Renal pelvis (tissue), 1 donor: ENCODE measurements at regions not wholly inside any gene's neighbourhood (a gene's known extent, or its start where the extent isn't known, plus 50 kb on each side); places are given as distances from the start of the nearest gene placed in this dataset.
"Not testable (repeated sequence)": the region's sequence is repeated elsewhere in the genome, so short reads cannot be mapped to it uniquely, and the experiment has no call there.

Experiments used
- DNase-seq: peaks from one replicate; pipeline ENCODE4 v3.0.0-alpha.2; 2013

DNA sequence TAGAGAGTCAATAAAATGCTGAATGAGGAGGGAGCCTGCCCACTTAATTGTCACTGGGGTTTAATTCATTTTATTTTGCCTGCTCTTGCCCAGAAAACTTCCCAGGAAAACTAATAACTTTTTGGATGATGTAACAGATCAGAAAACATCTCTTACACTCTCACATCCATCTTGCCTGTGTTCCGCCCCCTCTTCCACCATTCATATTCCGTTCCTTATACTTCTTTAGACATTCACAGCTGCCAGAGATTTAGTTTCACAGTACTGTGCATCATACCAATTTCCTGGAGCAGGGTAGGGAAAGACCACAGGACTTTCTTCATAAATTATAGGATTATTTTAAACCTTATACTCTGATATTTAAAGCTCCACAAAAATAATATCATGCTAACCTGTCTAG lies 776.1 kb upstream of the SOX11 start:
- no peak for DNase-seq

DNA sequence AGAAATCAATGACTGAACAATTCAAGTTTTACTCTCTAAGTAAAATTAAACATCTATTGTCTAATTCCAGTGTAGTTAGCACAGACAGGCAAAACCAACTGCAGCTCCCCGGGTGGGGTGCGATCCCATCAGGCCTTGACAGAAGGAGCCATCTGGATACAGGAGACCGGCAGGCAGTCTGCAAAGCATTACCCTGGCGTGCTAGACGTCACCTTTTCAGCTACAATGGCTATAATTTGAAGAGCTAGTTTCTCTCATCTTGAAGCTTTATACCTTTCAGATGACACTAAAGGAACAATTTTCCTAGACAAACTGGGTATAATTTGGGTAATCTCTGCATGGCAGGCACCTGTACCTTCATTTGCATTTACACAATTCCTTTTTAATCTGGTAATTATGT lies 761.5 kb upstream of the SOX11 start:
- DNase-seq, result no peak

DNA sequence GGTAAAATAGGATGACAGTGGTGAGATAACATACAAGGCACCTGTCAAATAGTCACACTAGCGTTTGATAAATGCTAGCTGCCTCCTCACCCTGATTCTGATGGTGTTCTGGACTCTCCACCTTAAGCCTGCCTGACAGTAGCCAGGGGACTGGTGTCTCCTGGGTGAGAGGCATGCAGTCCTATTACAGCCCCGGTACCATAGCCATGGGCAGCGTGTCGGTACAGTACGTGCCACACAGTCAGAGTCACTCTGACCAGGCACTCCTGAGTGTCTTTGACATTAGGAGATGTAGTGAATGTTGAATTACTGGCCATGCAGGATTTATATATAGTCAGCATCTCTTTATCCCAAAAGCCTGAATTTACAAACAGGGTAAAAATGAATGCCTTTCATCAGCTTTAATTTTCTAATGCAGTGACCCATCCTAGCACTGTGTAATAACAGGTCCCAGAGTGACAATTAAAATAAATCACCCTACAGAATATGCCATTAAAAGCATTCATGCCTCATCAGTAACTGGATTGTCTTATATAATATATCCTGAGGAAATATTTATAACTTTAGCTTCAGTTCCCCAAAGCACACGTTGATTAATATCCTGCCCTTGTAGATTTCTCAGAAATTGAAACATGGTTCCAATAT lies 760.3 kb upstream of the SOX11 start:
- no peak for DNase-seq

DNA sequence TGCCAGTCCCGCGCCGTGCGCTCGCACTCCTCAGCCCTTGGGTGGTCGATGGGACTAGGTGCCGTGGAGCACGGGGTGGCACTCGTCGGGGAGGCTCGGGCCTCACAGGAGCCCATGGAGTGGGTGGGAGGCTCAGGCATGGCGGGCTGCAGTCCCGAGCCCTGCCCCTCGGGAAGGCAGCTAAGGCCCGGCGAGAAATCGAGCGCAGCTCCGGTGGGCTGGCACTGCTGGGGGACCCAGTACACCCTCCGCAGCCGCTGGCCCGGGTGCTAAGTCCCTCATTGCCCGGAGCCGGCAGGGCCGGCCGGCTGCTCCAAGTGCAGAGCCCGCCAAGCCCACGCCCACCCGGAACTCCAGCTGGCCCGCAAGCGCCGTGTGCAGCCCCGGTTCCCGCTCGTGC lies 756.9 kb upstream of the SOX11 start:
- DNase-seq, result not testable (repeated sequence)

DNA sequence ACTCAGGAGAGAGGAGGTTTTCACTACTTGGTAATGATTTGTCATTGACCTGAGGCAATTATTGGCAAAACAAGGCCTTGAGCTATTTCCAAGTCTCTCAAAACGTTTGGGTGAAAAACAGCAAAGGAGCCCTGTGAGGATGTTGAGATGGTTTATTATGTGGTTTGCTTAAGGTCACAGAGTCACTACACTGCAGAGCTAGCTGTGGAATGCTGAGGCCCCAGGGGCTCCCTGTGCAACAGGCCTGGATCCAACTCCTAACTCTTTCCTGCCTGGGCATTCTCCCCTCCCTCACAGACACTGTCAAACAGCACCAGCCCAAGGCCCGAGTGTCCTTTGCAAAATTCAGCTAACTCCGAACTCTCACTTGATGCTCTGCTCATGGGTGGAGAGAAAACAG lies 754.6 kb upstream of the SOX11 start:
- DNase-seq, result peak; percentile 54

DNA sequence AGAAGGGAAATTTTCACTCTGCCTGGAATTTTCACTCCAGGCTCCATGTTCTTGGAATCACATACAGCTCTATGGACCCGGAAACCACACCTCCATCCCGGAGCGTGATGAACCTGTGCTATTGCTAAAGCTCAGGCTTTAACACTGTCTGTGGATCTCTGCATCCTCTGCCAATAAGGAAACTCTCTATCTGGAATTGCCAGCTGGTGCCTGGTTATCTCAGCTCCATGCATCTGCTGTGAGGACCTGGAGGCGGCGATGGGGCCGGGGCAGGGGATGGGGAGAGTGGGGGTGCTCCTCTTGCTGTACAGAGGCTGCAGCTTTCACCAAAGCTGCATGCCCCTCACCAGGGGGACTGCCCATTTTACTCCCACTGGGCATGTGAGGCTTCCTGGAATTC lies 754.0 kb upstream of the SOX11 start:
- no peak for DNase-seq

DNA sequence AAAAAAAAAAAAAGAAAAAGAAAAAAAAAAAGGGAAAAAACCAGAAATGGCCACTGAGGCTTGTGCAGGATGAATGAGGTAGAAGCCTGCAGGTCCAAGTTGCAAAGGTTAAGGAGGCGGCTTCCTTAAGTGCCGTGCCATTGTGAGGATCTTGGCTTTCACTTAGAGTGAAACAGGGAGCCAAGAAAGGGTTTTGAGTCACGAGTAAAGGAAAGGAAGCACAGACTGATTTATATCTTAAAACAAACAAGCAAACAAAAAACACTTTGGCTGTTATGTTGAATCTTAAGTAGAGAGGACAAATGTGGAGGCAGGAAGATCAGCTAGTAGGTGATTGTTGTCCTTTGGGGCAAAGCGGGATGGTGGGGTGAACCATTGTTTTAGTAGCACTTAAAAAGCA lies 749.7 kb upstream of the SOX11 start:
- DNase-seq, result no peak

DNA sequence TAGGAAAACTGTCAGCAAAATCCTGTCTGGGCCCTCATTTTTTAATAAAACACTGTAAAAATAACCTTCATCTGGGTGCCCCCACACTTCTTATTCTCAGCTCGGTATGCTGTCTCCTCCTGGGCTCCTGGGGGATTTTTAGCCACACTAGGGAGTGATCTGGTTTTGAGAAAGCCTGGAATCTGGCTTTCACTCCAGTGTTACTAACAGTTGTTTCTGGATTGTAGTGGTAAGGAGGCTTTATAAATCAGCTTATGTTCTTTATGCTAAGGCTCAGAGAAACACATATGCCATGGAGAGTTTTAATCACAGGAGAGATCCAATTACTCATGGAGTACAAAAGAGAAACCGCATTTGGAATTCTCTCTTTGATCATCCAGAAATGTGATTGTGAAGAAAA lies 744.3 kb upstream of the SOX11 start:
- DNase-seq, result no peak

DNA sequence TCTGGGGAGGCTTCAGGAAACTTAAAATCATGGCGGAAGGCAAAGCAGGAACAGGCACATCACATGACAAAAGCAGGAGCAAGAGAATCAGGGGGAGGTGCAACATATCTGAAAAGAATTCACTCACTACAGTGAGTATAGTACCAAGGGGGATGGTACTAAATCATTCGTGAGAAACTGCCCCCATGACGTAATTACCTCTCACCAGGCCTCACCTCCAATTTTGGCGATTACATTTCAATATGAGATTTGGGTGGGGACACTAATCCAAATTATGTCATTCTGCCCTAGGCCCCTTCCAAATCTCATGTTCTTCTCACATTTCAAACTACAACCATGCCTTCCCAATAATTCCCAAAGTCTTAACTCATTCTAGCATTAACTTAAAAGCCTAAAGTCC lies 740.8 kb upstream of the SOX11 start:
- no peak for DNase-seq

DNA sequence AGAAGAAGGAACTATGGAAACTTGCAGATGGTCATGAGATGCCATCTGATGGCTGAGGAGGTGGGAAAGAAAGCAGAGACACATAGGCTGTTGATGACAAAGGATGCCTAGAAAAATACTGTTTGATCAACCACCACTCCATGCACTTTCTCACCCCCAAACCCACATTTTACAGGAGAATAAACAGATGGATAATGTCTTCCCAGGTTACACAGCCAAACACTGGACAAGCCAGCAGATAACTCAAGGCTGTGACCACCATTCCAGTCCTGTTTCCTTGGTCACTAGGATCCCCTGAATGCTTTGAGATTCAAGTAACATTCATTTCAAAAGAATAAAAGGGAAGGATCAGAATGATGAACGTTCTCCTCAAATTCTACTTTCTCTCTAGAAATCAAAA lies 733.0 kb upstream of the SOX11 start:
- no peak for DNase-seq

DNA sequence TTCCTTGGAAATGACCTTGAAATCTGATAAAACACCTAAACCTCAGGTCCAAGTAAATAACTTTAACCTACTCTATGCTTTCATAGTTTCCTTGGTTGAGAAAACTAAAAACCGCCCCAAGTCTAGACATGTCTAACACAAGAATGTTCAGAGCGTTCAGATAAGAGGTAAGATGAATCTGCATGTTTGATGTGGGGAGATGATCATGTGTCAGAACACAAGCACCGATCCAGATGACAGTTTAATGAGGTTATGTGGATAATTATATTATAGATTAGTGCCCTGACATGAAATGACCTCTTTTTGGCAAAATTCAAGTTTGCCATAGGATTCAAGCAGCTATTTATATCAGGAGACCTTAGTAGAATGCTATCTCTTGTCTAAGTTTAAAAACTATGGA lies 729.8 kb upstream of the SOX11 start:
- no peak for DNase-seq

DNA sequence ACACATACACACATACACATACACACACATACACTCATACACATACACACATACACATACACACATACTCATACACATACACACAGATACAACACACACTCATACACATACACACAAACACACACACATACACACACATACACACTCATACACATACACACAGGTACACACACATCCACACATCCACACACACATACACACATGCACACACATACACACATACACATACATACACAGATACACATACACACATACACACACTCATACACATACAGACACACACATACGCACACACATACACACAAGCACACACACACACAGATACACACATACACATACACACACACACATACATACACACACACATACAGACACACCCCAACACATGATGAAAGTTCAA lies 729.1 kb upstream of the SOX11 start:
- DNase-seq, result no peak

DNA sequence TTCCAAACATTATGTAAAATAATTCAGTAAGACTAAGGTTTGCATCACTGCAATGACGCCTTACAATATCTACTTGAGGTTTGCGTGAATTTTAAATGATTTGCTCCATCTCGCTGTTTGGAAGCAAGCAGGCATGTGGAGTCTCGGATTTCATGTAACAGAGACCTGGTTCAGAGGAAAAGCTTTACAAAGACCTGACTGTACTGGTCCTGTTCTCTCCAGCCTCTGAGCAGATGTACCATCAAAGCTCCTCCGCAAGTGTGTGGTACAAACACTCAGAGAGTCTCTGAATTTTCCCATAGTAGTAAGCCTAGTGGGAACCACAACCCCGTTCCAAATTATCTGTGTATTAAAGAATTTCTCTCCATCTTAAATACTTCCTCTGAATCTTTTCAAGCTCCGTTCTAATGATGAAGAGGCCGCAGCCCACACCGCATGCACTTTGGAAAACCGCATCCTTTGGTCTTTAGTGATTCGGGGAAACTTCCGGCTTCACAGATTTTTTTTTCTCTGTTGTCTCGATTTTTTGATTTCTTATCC lies 728.1 kb upstream of the SOX11 start:
- DNase-seq, result no peak

DNA sequence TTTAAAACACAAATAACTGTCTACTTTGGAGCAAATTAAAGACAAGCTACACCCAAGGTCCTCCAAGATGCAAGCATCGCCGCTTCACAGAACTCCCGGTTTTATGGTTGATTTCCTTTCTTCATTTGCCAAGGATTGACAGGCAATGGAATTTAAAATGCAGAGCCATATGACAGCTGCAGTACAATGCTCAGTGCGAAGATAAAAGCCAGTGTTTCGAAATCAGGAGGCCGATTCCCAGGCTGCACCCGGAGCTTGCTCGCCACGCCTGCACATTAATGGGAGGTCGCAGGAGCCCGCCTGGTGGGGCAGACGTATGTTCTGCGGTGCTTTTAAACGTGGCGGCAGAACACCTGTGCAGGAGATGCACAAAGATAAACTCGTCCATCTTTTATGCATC lies 727.6 kb upstream of the SOX11 start:
- DNase-seq, result no peak

DNA sequence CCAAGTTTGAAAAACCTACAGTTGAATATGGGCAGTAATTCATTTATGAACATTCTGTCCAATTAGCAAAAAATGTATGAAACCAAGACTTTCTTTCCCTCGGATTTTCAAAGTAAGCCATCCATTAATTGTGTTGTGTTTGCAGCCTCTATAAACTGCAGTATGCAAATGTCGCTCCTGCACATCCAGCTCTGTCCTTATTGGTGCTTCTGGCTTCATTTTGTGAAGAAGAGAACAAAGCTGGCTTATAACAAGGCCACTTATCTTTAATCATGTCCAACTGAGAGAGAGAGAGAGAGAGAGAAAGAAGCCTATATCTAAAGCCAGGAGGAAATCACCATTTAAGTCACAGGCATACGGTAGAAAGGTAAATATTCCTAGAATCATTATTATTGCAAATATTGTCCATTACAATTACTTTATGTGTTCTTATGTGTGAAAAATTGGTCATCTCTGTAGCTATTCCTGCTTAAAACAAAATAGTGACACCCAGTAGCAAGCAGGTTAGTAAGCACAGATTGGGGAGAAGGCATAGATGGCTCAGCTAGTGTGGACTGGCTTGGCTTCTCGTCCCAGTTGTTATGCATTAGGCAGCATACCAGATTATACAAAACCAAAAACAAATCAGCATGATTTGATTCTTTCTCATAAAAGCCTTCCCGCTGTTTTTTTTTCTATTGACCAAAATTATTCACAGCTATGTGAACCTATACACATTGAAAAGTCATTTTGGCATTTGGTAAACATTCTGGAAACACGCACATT lies 726.4 kb upstream of the SOX11 start:
- DNase-seq, result no peak

DNA sequence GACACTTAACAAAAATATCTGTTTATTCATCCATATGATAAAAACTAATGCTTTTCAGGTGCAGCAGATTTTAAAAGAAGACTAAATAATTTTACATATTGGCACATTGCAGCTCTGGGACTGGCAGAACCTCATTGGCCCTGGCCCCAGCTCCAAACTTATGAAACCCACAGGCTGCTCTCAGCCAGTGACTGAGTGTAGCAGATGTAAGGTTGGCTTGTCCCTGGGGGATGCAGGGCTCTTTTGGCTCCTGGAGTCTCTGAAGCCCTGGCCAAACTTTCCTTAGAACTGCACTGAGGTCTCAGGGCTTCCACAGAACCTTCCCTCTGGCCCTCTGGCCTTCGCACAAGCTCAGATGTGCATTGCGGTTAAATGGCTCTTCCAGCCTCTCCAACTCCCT lies 725.0 kb upstream of the SOX11 start:
- no peak for DNase-seq

DNA sequence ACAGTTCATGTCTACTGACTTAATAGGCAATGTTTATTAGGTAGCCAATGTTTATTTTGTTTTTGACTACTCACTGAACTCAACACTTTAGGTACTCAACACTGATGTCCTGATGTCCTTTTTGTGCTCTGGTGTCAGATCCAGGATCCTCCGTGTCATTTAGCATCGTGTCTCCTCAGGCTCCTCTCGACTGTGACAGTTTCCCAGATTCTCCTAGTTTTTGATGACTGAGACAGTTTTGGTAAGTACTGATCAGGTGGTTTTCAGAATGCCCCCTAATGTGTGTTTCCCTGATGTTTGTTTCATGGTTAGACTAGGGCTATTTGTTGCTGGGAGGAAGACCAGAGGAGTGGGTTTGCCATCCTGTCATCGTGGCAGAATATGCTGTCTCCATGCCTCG lies 719.7 kb upstream of the SOX11 start:
- DNase-seq, result no peak

DNA sequence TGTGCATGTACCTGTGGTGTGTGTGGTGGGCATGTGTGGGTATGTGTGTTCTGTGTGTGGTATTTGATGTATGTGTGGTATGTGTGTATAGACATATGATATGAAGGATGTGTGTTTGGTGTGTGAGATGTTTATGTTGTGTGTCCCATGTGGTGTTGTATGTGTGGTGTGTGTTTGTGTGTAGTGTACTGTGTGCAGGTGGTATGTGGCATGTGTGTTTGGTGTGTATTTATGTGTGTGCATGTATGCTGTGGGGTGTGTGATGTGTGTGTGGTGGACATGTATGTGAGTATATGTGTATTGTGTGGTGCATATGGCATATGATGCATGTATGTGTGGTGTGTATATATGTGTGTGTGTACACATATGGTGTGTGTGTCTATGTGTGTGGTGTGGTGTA lies 718.8 kb upstream of the SOX11 start:
- DNase-seq, result no peak

DNA sequence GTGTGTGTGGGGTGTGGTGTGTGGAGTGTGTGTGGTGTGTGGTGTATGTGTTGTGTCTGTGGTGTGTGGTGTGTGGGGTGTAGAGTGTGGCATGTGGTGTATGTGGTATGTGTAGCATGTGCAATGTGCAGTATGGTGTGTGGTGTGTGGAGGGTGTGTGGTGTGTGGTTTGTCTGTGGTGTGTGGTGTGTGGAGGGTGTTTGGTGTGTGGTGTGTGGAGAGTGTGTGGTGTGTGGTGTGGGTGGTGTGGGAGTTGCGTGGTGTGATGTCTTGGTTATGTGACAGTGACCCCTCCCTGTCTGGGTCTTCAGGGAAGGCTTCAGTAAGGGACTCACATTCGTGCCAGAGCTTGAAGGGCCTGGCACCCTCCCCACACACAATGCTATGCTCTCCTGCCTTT lies 718.2 kb upstream of the SOX11 start:
- DNase-seq, result no peak

DNA sequence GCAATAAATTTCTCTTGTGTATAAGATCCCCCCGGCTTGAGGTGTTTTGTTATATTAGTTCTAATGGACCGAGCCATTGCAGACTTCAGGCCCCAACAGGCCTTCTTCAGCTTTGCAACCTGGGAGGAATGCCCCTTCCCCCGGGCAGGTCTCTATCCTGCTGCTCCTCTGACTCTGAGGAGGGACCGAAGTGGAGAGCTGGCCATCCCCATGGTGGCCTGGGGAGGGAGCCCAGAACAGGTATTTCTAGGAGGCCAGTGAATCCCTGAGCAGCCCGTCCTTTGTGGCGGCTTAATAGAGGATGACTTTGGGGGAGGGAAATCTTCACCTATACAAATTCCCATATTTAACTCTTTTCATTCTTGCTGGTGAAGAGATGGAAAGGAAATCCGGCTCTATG lies 715.8 kb upstream of the SOX11 start:
- DNase-seq, result no peak

DNA sequence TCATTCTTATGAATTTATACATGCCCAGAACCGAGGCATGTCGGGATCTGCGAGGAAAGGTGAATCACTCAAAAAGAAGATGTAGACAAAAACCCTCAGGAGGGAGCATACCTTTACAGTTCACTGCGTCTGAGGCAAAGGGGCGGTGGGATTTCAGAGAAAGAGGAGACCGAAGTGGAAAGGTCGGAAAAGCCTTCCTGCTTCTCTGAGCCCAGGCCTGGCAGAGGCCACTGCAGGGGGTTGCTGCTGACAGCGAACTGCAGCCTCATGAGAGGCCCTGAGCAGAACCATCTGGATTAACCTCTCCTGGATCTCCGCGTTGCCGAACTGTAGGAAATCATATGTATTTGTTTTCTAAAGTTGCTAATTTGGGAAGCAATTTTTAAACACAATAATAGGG lies 713.1 kb upstream of the SOX11 start:
- peak; percentile 22 for DNase-seq

DNA sequence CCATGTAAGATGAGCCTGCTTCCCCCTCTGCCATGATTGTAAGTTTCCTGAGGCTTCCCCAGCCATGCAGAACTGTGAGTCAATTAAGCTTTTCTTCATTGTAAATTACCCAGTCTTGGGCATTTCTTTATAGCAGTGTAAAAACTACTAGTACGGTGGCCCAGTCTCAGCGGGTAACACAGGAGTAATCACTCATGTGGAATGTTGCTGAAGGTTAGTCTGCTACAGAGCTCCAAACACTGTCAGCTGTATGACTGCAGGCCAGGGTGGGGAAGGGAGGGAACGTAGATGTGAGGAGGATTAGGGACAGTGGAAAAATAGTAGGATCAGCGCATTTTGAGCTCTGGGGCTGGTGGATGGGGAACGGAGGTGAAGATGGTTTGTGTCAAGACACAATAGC lies 711.2 kb upstream of the SOX11 start:
- no peak for DNase-seq

DNA sequence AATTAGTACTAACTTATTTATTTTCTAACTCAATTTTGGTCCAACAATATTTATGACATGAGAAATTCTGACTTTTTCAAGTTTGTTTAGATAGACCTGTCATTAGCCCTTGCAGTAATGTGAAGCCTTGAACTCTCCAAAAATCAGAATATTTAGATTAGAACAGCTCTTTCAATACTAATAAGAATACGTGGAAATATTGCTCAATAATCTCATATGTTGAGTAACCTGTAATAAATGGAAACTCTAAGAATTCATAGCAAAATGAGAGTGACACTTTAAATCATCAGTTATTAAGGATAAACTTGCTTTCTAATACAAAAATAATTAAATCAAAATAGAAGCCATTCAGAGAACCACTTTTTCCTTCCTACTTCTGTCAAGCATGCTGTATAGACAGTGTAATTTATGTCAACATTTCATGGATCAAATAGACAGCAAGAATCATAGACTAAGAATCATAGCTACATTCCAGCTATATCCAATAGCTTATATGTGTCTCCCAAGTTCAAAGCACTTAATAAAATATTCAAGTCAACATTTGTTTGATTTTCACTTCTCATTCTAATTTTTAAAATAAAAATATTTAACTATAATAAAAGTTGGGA lies 710.3 kb upstream of the SOX11 start:
- no peak for DNase-seq
